Epidermal melanocyte (primary cell): ENCODE measurements at regions not wholly inside any gene's neighbourhood (a gene's known extent, or its start where the extent isn't known, plus 50 kb on each side); places are given as distances from the start of the nearest gene placed in this dataset.

Experiments used
- DNase-seq: peaks from one replicate; pipeline ENCODE4 v3.0.0; 2011; ENCODE audit warnings: low spot score; ENCODE audit not compliant: insufficient read length

- DNase-seq, result no peak
These were observed 369.9 kb downstream of the SIPA1L2 start for GRCh38 chr1:232260045-232260444.

- DNase-seq, result no peak
These were observed 370.6 kb downstream of the SIPA1L2 start for GRCh38 chr1:232259333-232259732.

GRCh38 chr1:232252546-232253118, 377.3 kb downstream of the SIPA1L2 start:
- no peak for DNase-seq

- no peak for DNase-seq
These were observed 379.1 kb downstream of the SIPA1L2 start for GRCh38 chr1:232250838-232251237.

GRCh38 chr1:232249861-232250777, 379.8 kb downstream of the SIPA1L2 start:
- no peak for DNase-seq

- DNase-seq, result no peak
These were observed 380.6 kb downstream of the SIPA1L2 start for GRCh38 chr1:232249339-232249738.

DNA sequence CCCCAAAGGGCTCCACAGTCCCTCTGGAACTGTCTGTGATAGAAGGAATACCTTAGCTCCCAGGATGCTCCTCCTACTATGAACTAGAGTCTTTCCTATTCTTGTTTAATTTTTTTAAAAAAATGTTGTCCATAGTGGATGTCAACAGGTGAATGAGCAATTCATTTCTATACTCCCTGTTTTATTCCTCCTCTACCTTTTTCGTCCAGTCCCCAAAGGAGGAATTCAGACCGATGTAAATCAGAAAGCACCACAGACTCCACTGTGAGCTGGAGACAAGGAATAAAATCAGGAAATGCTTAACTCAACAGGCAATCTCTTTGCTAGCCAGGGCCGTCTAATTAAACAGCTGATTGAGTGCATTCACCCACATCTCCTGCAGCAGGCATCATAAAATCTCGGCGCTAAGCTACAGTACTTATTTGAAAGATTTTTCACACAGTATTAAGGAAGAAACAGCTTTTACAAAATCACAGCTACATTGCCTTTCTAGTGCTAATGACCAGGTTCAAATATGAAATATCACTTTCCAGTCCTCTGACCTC, 381.6 kb downstream of the SIPA1L2 start:
- no peak for DNase-seq

GRCh38 chr1:232247669-232248068, 382.3 kb downstream of the SIPA1L2 start:
- no peak for DNase-seq

DNA sequence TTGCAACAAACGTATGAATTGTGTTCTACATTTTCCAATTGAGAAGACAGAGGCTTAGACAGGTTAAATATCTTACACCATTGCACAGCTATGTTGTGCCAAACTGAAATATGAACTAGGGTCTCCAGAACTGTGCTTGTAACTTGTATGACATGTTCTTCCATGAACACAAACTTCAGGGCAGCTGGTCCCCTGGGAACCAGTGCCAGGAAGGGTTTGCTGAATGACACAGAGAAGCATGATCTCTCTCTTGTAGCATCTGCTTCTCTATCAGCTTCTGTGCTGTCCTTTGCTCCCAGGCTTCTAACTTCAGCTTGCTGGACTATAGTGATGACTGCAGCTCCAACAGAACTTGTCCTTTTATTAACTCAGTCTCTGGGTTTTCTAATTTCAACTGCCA, 385.5 kb downstream of the SIPA1L2 start:
- no peak for DNase-seq

DNA sequence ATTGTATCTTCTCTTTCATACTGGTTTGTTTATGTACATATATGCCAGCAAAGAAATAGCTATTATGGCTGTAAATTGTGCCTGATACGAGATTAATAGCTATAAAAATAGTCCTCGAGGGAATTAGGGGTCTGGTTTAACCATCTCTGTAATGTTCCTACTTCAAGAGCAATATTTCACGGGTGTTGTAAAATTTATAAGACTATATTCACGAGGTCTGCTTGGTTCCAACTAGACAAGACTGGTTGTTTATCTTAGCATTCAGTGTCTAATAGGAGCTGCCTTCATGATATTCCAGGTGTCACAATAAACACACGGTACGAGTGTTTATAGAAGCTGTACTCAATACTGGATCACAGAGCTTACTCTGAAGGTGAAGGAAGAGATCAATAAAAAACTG, 389.9 kb downstream of the SIPA1L2 start:
- no peak for DNase-seq

DNA sequence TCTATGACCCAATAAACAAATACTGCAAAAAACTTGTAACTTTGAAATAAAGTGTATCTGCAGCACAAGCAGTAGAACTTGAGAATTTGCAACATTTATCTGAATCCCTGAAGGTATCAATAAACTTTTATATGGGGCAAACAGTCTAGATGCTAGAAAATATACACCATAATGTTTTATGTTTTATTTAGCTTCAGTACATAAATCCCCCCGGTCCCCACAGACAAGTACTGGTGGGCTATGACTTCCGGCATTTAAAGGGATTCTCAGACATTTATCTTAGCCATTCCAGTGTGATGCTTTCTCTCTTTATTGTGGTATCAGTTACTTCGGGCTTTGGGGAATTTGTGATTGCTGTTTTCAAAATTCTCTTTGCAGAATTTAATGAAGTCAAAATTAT, 390.4 kb downstream of the SIPA1L2 start:
- DNase-seq, result no peak

GRCh38 chr1:232238009-232238408, 391.9 kb downstream of the SIPA1L2 start:
- no peak for DNase-seq

DNA sequence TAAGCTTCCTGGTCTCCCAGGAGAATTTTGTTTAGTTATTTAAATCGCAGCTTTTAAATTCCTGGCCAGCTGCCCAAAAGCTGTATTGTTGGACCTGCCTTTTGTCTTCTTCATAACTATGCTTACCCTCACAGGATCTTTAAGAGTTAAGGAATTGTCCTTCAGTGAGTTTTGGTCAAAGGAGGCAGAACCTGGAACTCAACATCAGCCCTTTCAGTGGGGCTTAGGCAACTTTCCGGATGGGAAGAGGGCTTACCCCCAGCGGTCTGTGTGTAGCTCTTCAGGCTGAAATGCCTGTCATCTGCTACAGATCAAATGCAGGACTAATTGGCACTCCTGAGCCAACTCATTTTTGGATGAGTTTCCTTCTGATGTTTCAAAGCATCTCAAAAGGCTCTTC, 402.6 kb downstream of the SIPA1L2 start:
- no peak for DNase-seq

DNA sequence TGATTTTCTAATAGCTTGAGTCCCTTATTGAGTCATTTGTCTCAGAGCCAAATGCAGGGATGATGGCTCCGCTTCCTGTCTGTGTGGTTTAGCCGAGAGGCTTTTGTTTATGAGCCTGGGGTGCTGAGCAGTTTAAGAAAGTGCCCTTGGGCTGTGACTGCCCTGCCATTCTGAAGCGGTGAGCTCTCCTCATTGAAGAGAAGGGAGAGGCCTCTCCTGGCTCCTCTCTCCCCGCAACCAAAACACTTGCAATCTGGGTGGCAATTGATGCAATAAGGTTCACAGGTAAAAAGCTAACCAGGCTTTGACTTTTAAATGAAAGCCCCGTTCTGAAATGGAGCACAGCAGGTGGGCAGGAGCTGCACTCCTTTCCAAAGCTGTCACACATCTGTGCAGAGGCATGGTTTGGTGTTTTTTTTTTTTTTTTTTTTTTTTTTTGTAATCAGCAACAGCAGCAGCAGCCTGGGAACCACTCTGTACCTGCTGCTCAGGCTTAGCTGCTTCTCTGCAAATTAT, 403.7 kb downstream of the SIPA1L2 start:
- DNase-seq, result no peak

GRCh38 chr1:232225336-232226131, 404.4 kb downstream of the SIPA1L2 start:
- DNase-seq, result no peak

DNA sequence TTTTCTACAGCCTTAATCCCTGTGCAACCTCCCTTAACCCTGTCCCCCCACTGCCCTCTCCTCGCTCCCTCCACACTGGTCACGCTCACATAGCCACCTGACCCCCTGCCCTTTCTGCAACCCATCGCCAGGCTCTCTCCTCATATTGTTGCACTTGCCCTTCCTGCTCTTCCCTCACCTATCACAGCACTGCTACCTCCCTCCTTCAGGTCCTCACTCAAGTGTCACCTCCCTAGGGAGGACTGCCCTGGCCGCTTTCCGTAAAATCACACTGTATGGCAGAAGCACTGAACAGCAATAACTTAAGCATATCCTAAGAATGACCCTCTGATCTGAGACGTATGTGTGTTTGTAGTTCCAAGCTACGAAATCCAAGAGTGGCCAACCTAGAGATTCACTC, 406.0 kb downstream of the SIPA1L2 start:
- no peak for DNase-seq

DNA sequence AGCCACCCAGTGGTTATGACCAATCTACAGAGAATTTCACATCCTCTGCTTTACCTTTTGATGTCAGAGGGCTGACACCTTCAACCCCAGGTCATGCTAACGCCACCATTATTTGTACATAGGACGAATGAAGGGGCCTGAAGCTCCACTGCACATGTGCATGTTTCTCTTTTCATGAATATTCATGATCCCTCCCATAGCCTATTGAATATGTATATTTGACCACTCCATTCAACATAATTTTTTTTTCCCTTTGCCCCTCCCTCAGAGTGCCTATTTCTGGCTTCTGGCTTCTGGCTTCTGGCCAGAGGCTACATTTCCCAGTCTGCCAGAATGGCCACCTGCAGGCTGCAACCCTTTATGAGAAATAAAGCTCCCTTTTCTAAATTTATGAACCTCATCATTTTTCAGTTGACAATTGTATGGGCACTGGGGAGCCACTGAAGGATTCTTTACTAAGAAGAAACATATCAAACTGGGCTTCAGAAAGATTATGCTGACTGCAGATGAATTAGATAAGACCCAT, 406.7 kb downstream of the SIPA1L2 start:
- DNase-seq, result no peak

DNA sequence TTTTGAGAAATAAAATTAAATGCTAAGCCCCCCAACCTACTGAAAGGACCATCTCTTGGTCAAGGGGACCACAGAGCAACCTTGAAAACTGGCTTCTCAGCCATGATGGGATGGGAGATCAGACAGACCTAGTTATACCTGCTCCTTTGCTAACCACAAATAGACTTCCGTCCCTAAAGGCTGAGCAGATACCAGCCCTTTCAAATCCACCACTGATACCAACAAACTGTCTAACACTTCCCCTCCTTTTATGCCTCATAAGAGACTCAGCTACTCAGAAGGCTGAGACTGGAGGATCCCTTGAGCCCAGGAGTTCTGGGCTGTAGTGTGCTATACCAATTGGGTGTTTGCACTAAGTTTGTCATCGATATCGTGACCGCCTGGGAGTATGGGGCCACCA, 407.3 kb downstream of the SIPA1L2 start:
- no peak for DNase-seq

DNA sequence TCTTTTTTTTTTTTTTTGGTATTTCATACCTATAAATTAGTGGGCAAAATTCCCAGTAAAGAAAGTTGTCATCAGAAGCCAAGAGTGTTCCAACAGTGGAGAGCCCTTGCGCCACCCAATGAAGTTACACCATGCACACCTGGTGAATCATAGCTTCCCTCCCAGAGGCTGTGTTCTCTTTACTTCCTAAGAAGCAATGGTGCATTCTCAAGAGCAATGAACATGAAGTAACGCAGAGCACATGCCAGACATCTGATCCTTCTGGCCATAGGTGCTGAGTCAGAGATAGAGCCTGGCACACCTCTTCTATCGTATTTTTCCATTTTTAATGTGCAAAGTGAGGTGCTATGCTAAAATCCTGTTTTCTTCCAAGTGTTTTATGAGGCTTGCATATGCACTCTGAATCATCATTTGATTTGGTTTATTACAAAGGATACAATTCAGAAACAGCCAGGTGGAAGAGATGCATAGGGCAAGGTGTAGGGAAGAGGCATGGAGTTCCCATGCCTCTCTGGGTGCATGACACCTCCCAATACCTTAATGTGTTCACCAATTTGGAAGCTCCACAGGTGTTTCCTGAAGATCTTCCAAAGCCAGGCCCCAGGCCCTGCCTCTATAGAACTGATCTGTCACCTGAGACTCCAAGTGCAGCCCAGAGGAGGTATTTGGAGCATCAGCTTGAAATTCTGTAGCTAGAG, 408.0 kb downstream of the SIPA1L2 start:
- DNase-seq, result no peak

- DNase-seq, result no peak
These were observed 410.7 kb downstream of the SIPA1L2 start for GRCh38 chr1:232218955-232219865.
